Neural progenitor cell (in vitro differentiated cells): ENCODE measurements at regions not wholly inside any gene's neighbourhood (a gene's known extent, or its start where the extent isn't known, plus 50 kb on each side); places are given as distances from the start of the nearest gene placed in this dataset.

ENCODE experiments used
- EZH2 ChIP-seq: fragments of 200-600 bp; sonication (generic); IDR thresholded peaks from 2 replicates; pipeline ENCODE4 v1.6.1; 2017; ENCODE audit warnings: antibody characterized with exemption, mild to moderate bottlenecking, moderate library complexity
- EZH2phosphoT487 ChIP-seq: fragments of 200-600 bp; sonication (generic); IDR thresholded peaks from 2 replicates; pipeline ENCODE4 v1.6.1; 2017; ENCODE audit warnings: antibody characterized with exemption
- TF ChIP-seq, protein P1 (sequence below): fragments of 200-600 bp; sonication (generic); IDR thresholded peaks from 2 replicates; pipeline ENCODE4 v1.5.1; 2017; ENCODE audit warnings: antibody characterized with exemption, mild to moderate bottlenecking

DNA sequence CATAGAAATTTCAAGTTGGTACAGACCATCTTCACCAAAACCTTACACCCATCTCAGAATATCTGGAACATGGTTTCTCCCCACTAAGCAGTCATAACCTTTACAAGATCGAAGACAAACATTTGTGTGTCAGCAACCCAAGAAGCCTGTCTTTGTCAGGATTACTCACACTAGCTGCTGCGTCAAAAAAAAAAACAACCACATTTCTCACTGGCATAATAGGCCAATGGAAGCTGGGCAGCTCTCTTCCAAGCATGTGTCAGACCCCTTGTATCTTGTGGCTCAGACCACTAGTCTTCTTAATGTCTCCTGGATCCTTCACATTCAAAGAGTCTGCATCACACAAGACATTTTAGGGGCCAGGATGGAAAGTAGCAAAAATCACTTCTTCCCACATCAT lies 266.9 kb upstream of the IGF1R start:
- TF ChIP-seq, protein P1, sequence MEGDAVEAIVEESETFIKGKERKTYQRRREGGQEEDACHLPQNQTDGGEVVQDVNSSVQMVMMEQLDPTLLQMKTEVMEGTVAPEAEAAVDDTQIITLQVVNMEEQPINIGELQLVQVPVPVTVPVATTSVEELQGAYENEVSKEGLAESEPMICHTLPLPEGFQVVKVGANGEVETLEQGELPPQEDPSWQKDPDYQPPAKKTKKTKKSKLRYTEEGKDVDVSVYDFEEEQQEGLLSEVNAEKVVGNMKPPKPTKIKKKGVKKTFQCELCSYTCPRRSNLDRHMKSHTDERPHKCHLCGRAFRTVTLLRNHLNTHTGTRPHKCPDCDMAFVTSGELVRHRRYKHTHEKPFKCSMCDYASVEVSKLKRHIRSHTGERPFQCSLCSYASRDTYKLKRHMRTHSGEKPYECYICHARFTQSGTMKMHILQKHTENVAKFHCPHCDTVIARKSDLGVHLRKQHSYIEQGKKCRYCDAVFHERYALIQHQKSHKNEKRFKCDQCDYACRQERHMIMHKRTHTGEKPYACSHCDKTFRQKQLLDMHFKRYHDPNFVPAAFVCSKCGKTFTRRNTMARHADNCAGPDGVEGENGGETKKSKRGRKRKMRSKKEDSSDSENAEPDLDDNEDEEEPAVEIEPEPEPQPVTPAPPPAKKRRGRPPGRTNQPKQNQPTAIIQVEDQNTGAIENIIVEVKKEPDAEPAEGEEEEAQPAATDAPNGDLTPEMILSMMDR, result no peak
- TF ChIP-seq EZH2phosphoT487 (no peak), EZH2 (no peak)
